ENCODE measurements at regions not wholly inside any gene's neighbourhood (a gene's known extent, or its start where the extent isn't known, plus 50 kb on each side); places are given as distances from the start of the nearest gene placed in this dataset.

DNA sequence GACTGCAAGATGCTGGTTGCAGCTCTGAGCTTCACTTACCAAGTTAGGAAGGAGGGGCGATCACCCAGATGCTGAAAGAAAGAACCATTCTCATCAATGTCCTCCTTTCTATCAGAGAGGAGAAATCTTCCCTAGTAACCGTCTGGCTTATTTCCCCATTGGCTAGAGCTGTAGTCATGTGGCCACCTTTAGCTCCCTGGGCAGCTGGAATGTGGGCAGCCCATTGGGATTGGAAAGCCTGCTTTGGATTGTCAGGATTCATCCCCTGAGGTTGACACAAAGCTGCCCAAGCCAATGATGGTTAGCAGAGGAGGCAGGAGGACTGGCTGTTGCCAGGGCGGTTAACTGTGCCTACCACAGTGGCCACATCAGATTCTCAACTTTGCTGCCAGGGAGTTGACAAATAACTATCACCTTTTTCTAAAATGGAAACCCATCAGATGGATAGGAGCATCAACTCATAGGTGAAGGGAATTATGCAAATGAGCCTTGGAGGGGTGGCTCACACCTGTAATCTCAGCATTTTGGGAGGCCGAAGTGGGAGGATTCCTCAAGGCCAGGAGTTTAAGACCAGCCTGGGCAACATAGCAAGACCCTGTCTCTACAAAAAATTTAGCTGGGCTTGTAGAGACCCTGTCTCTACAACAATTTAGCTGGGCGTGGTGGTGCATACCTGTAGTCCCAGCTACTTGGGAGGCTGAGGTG, 206.4 kb upstream of the GALNT17 start:
- intact Hi-C loops (cut with micrococcal nuclease) = no loop called here
- H3K27me3 ChIP-seq (ENCODE audit: low read depth) = peaks cover 33% of the 10 kb centered on the region
- no peak overlapping the region for H3K4me3 ChIP-seq
- TF ChIP-seq, protein P1, sequence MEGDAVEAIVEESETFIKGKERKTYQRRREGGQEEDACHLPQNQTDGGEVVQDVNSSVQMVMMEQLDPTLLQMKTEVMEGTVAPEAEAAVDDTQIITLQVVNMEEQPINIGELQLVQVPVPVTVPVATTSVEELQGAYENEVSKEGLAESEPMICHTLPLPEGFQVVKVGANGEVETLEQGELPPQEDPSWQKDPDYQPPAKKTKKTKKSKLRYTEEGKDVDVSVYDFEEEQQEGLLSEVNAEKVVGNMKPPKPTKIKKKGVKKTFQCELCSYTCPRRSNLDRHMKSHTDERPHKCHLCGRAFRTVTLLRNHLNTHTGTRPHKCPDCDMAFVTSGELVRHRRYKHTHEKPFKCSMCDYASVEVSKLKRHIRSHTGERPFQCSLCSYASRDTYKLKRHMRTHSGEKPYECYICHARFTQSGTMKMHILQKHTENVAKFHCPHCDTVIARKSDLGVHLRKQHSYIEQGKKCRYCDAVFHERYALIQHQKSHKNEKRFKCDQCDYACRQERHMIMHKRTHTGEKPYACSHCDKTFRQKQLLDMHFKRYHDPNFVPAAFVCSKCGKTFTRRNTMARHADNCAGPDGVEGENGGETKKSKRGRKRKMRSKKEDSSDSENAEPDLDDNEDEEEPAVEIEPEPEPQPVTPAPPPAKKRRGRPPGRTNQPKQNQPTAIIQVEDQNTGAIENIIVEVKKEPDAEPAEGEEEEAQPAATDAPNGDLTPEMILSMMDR (IDR thresholded peaks at IDR 0.05; ENCODE audit: borderline replicate concordance) = no peak
- no peaks in the 10 kb centered on the region for H3K36me3 ChIP-seq
- H3K9me3 ChIP-seq (replicated peaks) = peaks cover 4% of the 10 kb centered on the region
- DNase-seq = no peak
- H3K27ac ChIP-seq (replicated peaks) = no peak overlapping the region
- H3K4me1 ChIP-seq = no peaks in the 10 kb centered on the region

DNA sequence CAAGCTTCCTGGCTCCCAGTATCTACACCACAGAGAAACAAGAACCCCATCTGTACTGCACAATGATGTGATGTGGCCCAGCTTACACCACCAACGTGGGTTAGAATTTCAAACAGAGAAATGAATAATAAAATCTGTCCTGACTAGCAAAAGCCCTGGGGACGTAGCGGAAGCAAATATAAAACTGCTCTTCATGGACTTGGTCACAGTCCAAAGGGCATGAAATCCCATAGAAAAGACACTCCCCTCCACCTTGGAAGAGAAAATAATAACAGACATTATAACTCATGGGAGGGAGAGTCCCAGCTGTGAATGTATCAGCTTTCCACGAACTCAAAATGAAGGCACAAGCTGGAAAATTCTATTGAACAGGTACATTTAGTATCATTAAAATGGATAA, 205.3 kb upstream of the GALNT17 start:
- Histone ChIP-seq H3K36me3 (no peaks in the 10 kb centered on the region), H3K9me3 (replicated peaks) (peaks cover 4% of the 10 kb centered on the region), H3K4me1 (no peaks in the 10 kb centered on the region), H3K27me3 (ENCODE audit: low read depth) (peaks cover 33% of the 10 kb centered on the region), H3K4me3 (no peak overlapping the region), H3K27ac (replicated peaks) (no peak overlapping the region)
- no peak for DNase-seq
- intact Hi-C loops (cut with micrococcal nuclease) = no loop called here
- TF ChIP-seq, protein P1 (IDR thresholded peaks at IDR 0.05; ENCODE audit: borderline replicate concordance) = no peak

DNA sequence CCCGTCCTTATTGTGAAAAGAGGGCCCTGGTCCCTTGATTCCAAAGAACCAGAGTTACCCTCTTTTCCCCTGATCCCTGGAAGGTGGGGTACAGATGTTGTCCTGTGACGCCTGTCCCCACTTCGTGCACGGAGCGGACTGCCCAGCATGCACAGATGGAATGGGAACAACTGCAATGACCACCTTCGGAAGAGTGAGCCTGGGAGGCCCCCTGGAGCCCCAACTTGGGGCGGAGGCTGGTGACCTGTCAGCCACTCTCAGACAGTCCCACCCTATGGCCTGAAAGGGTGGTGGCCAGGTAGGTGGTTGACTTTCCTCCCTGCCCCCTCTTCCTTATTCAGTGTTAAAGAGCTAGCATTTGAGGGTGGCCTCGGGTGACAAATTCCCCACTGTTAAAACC, 196.6 kb upstream of the GALNT17 start:
- Histone ChIP-seq H3K27me3 (ENCODE audit: low read depth) (peaks cover 21% of the 10 kb centered on the region), H3K9me3 (replicated peaks) (no peaks in the 10 kb centered on the region), H3K27ac (replicated peaks) (no peak overlapping the region), H3K4me3 (no peak overlapping the region), H3K4me1 (no peaks in the 10 kb centered on the region), H3K36me3 (no peaks in the 10 kb centered on the region)
- TF ChIP-seq, protein P1 (IDR thresholded peaks at IDR 0.05; ENCODE audit: borderline replicate concordance) = no peak
- DNase-seq = no peak
- intact Hi-C loops (cut with micrococcal nuclease) = no loop called here

DNA sequence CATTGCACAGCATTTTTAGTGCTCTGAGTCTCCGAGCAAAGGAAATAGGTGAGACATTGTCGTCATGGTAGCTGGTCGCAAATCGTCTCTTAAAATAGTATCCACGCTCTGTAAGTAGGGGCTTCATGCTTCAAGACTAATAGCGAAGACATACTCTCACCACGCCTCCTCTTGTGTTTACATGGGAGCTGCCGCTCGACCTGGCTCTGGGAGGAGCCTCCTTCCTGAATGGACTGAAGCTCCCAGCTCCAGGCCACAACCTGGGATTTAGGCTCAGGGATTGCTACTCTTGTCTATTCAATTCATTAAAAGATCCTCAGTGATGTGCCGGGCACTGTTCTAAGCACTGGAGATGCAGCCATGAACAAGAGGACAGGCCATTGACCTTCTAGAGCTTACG, 196.1 kb upstream of the GALNT17 start:
- TF ChIP-seq, protein P1 (IDR thresholded peaks at IDR 0.05; ENCODE audit: borderline replicate concordance) = no peak
- Histone ChIP-seq H3K36me3 (no peaks in the 10 kb centered on the region), H3K27me3 (ENCODE audit: low read depth) (peaks cover 24% of the 10 kb centered on the region), H3K27ac (replicated peaks) (no peak overlapping the region), H3K4me3 (no peak overlapping the region), H3K9me3 (replicated peaks) (no peaks in the 10 kb centered on the region), H3K4me1 (no peaks in the 10 kb centered on the region)
- intact Hi-C loops (cut with micrococcal nuclease) = no loop called here
- no peak for DNase-seq

DNA sequence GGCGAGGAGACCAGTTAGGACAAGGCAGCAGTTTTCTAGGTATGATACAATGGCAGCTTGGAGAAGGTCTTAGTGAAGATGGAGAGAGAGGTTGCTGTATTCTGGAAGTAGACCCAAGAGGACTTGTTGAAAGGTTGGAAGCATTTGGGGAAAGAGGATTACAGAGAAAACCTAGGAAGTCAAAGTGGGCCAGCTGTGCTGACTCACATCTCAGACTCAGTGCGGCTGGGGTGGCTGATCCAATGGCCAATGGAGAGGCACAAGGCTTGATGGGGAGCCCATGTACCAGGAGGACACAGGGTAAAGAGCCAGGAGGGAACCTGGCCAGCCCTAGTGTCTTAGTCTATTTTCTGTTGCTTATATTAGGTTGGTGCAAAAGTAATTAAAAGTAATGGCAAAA, 194.5 kb upstream of the GALNT17 start:
- Histone ChIP-seq H3K4me3 (no peak overlapping the region), H3K9me3 (replicated peaks) (no peaks in the 10 kb centered on the region), H3K27ac (replicated peaks) (no peak overlapping the region), H3K36me3 (no peaks in the 10 kb centered on the region), H3K4me1 (no peaks in the 10 kb centered on the region), H3K27me3 (ENCODE audit: low read depth) (peaks cover 24% of the 10 kb centered on the region)
- DNase-seq = no peak
- TF ChIP-seq, protein P1 (IDR thresholded peaks at IDR 0.05; ENCODE audit: borderline replicate concordance) = no peak
- intact Hi-C loops (cut with micrococcal nuclease) = no loop called here
